ENCODE measurements at regions not wholly inside any gene's neighbourhood (a gene's known extent, or its start where the extent isn't known, plus 50 kb on each side); places are given as distances from the start of the nearest gene placed in this dataset.

GRCh38 chr12:19064713-19065112 is 64.8 kb upstream of the PLEKHA5 start:
- TF ChIP-seq EZH2phosphoT487 (IDR thresholded peaks at IDR 0.05; ENCODE audit: low read depth, severe bottlenecking, unreplicated experiment) (no peak), EZH2 (IDR thresholded peaks at IDR 0.05; ENCODE audit: borderline replicate concordance) (no peak), CTCF (IDR thresholded peaks at IDR 0.05; ENCODE audit: poor library complexity) (no peak)
- Histone ChIP-seq H3K36me3 (replicated peaks; ENCODE audit: insufficient read depth, low read depth) (no peaks in the 10 kb centered on the region), H3K4me3 (no peak overlapping the region), H3K4me1 (ENCODE audit: insufficient read depth) (peaks cover 11% of the 10 kb centered on the region), H3K79me2 (no peaks in the 10 kb centered on the region), H3K27ac (no peak overlapping the region), H3K9me2 (replicated peaks; ENCODE audit: insufficient read depth) (no peaks in the 10 kb centered on the region), H3K9me3 (ENCODE audit: low read depth) (no peaks in the 10 kb centered on the region), H4K20me1 (ENCODE audit: insufficient read depth, poor library complexity, severe bottlenecking) (no peaks in the 10 kb centered on the region), H2AFZ (no peak overlapping the region), H3K4me2 (no peak overlapping the region), H3K27me3 (no peaks in the 10 kb centered on the region)
- 56% methylated on average over 2 of the region's 2 CpGs for WGBS (ENCODE audit: low lambda C conversion rate, missing lambda C conversion rate)
- no peak for DNase-seq (ENCODE audit: low spot score)

- H3K79me2 ChIP-seq = no peaks in the 10 kb centered on the region
- no peak overlapping the region for H3K4me3 ChIP-seq
- peaks cover 11% of the 10 kb centered on the region for H3K4me1 ChIP-seq (ENCODE audit: insufficient read depth)
- WGBS (ENCODE audit: low lambda C conversion rate, missing lambda C conversion rate) = 75% methylated on average over 2 of the region's 2 CpGs
- H3K27me3 ChIP-seq = no peaks in the 10 kb centered on the region
- no peaks in the 10 kb centered on the region for H4K20me1 ChIP-seq (ENCODE audit: insufficient read depth, poor library complexity, severe bottlenecking)
- no peak for DNase-seq (ENCODE audit: low spot score)
- no peaks in the 10 kb centered on the region for H3K36me3 ChIP-seq (replicated peaks; ENCODE audit: insufficient read depth, low read depth)
- H3K4me2 ChIP-seq = peak overlapping the region; percentile 14
- H2AFZ ChIP-seq = no peak overlapping the region
- peak overlapping the region; percentile 49 for H3K27ac ChIP-seq
- no peaks in the 10 kb centered on the region for H3K9me3 ChIP-seq (ENCODE audit: low read depth)
- no peak for TF ChIP-seq CTCF (IDR thresholded peaks at IDR 0.05; ENCODE audit: poor library complexity)
- TF ChIP-seq EZH2 (IDR thresholded peaks at IDR 0.05; ENCODE audit: borderline replicate concordance) = no peak
- no peak for TF ChIP-seq EZH2phosphoT487 (IDR thresholded peaks at IDR 0.05; ENCODE audit: low read depth, severe bottlenecking, unreplicated experiment)
- H3K9me2 ChIP-seq (replicated peaks; ENCODE audit: insufficient read depth) = no peaks in the 10 kb centered on the region
Measured at GRCh38 chr12:19065223-19065622, 64.3 kb upstream of the PLEKHA5 start.

GRCh38 chr12:19065871-19066270 is 63.7 kb upstream of the PLEKHA5 start:
- TF ChIP-seq EZH2 (IDR thresholded peaks at IDR 0.05; ENCODE audit: borderline replicate concordance) = no peak
- no peak for TF ChIP-seq CTCF (IDR thresholded peaks at IDR 0.05; ENCODE audit: poor library complexity)
- TF ChIP-seq EZH2phosphoT487 (IDR thresholded peaks at IDR 0.05; ENCODE audit: low read depth, severe bottlenecking, unreplicated experiment) = no peak
- Histone ChIP-seq H3K79me2 (no peaks in the 10 kb centered on the region), H3K4me3 (no peak overlapping the region), H3K9me3 (ENCODE audit: low read depth) (no peaks in the 10 kb centered on the region), H3K4me2 (peak overlapping the region; percentile 63), H3K36me3 (replicated peaks; ENCODE audit: insufficient read depth, low read depth) (no peaks in the 10 kb centered on the region), H3K4me1 (ENCODE audit: insufficient read depth) (peaks cover 11% of the 10 kb centered on the region), H3K27me3 (no peaks in the 10 kb centered on the region), H3K27ac (peak overlapping the region; percentile 49), H4K20me1 (ENCODE audit: insufficient read depth, poor library complexity, severe bottlenecking) (no peaks in the 10 kb centered on the region), H2AFZ (no peak overlapping the region), H3K9me2 (replicated peaks; ENCODE audit: insufficient read depth) (no peaks in the 10 kb centered on the region)
- DNase-seq (ENCODE audit: low spot score) = no peak
- 67% methylated on average over 1 of the region's 1 CpG for WGBS (ENCODE audit: low lambda C conversion rate, missing lambda C conversion rate)

Data from hepatocyte (in vitro differentiated cells).